H1 (cell line): ENCODE measurements at regions not wholly inside any gene's neighbourhood (a gene's known extent, or its start where the extent isn't known, plus 50 kb on each side); places are given as distances from the start of the nearest gene placed in this dataset.

Experiments used
- CHD7 ChIP-seq: fragments of 300-600 bp; sonication (generic); IDR thresholded peaks from 2 replicates; pipeline ENCODE4 v1.7.1; 2012; ENCODE audit warnings: low read length, moderate library complexity, mild to moderate bottlenecking, inconsistent platforms; ENCODE audit not compliant: insufficient replicate concordance
- EZH2 ChIP-seq: fragments of 200-600 bp; sonication (generic); IDR thresholded peaks from 2 replicates; pipeline ENCODE4 v1.7.1; 2012; ENCODE audit warnings: low read depth, mild to moderate bottlenecking, moderate library complexity, low read length, inconsistent platforms; ENCODE audit not compliant: severe bottlenecking
- RBBP5 ChIP-seq: IDR thresholded peaks from 2 replicates; pipeline ENCODE4 v1.7.1; 2012; ENCODE audit warnings: low read depth, mild to moderate bottlenecking, inconsistent platforms, low read length, moderate library complexity, borderline replicate concordance

DNA sequence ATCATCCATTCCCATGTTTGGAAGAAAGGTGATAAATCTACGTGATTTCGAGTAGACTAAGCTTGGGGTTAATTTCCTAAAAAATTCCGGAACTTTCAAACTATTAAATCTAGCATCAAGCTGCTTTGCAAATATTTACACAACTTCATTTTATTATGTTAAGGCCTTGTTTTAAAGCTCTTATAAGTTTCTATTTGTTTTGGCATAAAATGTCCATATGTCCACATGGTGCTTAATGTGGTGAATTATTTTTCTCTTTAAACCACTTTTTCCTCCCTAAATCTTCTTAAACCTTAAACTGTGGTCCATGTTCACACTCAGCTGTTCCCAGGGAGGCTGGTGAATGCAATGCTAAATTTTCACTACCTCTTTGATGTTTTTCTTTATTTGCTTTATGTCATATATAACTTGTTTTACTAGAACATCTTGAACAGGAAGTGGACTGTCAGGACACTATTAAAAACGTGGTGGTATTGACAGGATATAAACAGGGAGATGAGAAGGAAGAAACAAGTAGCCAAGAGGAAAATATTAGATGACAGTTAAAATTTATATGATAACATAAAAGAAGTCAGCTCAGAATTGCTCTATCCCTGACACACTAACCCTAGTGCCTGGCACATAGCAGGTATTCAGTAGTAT lies 72.5 kb upstream of the AGTR1 start (continued):
- TF ChIP-seq CHD7 (no peak), EZH2 (no peak), RBBP5 (no peak)
- TF ChIP-seq, all 59 proteins: peak for 0
